GM12891 (cell line): ENCODE measurements at regions not wholly inside any gene's neighbourhood (a gene's known extent, or its start where the extent isn't known, plus 50 kb on each side); places are given as distances from the start of the nearest gene placed in this dataset.

Source experiments
- DNase-seq: peaks from one replicate; pipeline ENCODE4 v3.0.0; 2011; ENCODE audit warnings: low spot score; ENCODE audit not compliant: insufficient read length
- FAIRE-seq: peaks from 2 replicates; lab custom pipeline; 2011; peaks lifted over from hg19 to GRCh38; lab: Jason Lieb, UNC
- PAX5 ChIP-seq: IDR thresholded peaks from 2 replicates; pipeline ENCODE4 v1.6.1; 2011; ENCODE audit warnings: low read length, moderate library complexity, mild to moderate bottlenecking; ENCODE audit not compliant: insufficient read depth, severe bottlenecking
- POLR2A ChIP-seq: IDR thresholded peaks from 2 replicates; pipeline ENCODE4 v1.6.1; 2011; ENCODE audit warnings: low read depth, low read length, control low read depth
- POLR2AphosphoS5 ChIP-seq: IDR thresholded peaks from 2 replicates; pipeline ENCODE4 v1.6.1; 2011; ENCODE audit warnings: low read depth, low read length, control low read depth
- POU2F2 ChIP-seq: IDR thresholded peaks from 2 replicates; pipeline ENCODE4 v1.6.1; 2011; ENCODE audit warnings: low read depth, mild to moderate bottlenecking, control low read depth, low read length, moderate library complexity
- SPI1 ChIP-seq: IDR thresholded peaks from 2 replicates; pipeline ENCODE4 v1.6.1; 2011; ENCODE audit warnings: low read depth, low read length, control low read depth
- TAF1 ChIP-seq: IDR thresholded peaks from 2 replicates; pipeline ENCODE4 v1.6.1; 2011; ENCODE audit warnings: low read depth, low read length, control low read depth

- no peak for TF ChIP-seq PAX5
- TF ChIP-seq TAF1, result no peak
- TF ChIP-seq POU2F2, result no peak
- no peak for TF ChIP-seq POLR2A
- TF ChIP-seq SPI1, result no peak
- TF ChIP-seq POLR2AphosphoS5, result no peak
- no peak for FAIRE-seq
- no peak for DNase-seq
Measured at GRCh38 chr2:164203131-164203530, 418.2 kb downstream of the GRB14 start.

GRCh38 chr2:164198256-164198655 lies 423.0 kb downstream of the GRB14 start:
- no peak for DNase-seq
- no peak for TF ChIP-seq POLR2AphosphoS5
- no peak for TF ChIP-seq SPI1
- no peak for TF ChIP-seq PAX5
- TF ChIP-seq POLR2A, result no peak
- no peak for TF ChIP-seq TAF1
- TF ChIP-seq POU2F2, result no peak

DNA sequence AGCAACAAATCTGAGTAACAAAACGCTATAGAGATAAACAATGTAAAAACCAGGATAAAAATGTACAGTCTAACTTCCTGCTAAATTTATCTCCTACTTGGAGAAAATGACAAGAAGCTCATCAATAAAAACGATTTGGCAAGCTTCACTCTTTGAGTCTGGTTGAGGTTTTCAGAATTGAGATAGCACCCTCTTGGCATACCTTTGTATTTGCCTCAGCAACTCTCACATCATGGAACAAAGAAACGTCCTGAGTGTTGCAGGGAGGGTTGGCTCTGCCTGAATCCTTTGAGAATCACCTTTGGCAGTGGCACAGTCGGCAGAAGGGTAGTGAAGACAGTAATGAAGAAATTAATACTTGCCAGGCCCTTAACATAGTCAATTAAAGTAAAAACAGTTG lies 430.6 kb downstream of the GRB14 start:
- TF ChIP-seq SPI1 (no peak), POLR2A (no peak), POU2F2 (no peak), POLR2AphosphoS5 (no peak), PAX5 (no peak), TAF1 (no peak)
- DNase-seq (no peak), FAIRE-seq (no peak)

More at GRCh38 chr2:164198256-164198655, 423.0 kb downstream of the GRB14 start:
- no peak for FAIRE-seq

DNA sequence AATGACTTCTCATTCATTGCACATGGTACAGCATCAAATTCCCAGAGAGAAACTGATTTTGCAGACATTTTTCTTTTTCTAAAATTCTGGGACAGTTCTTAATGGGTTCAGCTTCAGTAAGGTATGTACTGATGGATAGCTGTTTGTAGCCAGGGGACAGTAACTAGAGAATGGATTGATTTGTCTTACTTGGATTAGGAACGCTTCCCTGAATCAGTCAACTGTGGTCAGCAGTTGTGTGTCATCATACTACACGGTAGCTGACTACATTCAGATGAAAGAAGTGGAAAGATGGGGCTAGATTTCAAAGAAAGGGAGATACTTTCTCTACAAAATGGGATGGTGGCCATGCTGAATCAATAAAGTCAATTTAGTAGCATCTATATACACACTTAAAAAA lies 431.4 kb downstream of the GRB14 start:
- TF ChIP-seq POLR2A, result no peak
- no peak for TF ChIP-seq SPI1
- TF ChIP-seq POLR2AphosphoS5, result no peak
- TF ChIP-seq POU2F2, result no peak
- TF ChIP-seq TAF1, result no peak
- no peak for TF ChIP-seq PAX5
- DNase-seq (no peak), FAIRE-seq (no peak)

GRCh38 chr2:164187121-164187520 lies 434.2 kb downstream of the GRB14 start:
- FAIRE-seq (no peak), DNase-seq (no peak)
- TF ChIP-seq SPI1, result no peak
- TF ChIP-seq PAX5, result no peak
- TF ChIP-seq TAF1, result no peak
- no peak for TF ChIP-seq POLR2AphosphoS5
- no peak for TF ChIP-seq POU2F2
- no peak for TF ChIP-seq POLR2A

- DNase-seq (no peak), FAIRE-seq (no peak)
Measured at GRCh38 chr2:164186591-164186990, 434.7 kb downstream of the GRB14 start.

DNA sequence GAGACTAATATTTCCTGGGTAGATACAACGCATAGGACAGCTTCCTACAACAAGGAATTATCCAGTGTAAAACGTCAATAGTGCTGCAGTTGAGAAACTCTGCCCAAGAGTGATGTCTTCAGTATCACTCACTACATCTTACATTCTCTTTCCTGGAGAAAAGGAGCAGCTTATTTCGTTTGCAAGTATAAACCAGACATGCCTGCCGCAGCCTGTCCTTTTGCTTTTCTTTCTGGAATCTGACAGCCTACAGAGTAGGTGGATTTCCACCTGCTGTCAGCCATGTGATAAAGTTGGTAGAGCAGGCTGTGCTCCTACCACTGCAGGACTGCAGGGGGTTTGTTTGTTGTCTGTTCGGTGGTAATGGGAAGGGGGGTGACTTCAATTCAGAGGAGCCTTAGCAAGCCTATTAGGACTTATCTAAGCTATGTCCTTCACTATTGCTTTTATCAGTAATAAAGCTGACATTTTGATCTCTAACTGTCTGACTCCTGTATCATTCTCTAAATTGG lies 439.1 kb downstream of the GRB14 start:
- DNase-seq, result no peak
- FAIRE-seq, result no peak
- no peak for TF ChIP-seq POLR2AphosphoS5
- TF ChIP-seq PAX5, result no peak
- no peak for TF ChIP-seq POLR2A
- no peak for TF ChIP-seq SPI1
- TF ChIP-seq TAF1, result no peak
- TF ChIP-seq POU2F2, result no peak

More at GRCh38 chr2:164186591-164186990, 434.7 kb downstream of the GRB14 start:
- TF ChIP-seq SPI1 (no peak), POLR2A (no peak), PAX5 (no peak), POLR2AphosphoS5 (no peak), TAF1 (no peak), POU2F2 (no peak)

- TF ChIP-seq TAF1 (no peak), POLR2AphosphoS5 (no peak), SPI1 (no peak), POLR2A (no peak), POU2F2 (no peak), PAX5 (no peak)
- DNase-seq (no peak), FAIRE-seq (no peak)
Measured at GRCh38 chr2:164178835-164179465, 442.3 kb downstream of the GRB14 start.

DNA sequence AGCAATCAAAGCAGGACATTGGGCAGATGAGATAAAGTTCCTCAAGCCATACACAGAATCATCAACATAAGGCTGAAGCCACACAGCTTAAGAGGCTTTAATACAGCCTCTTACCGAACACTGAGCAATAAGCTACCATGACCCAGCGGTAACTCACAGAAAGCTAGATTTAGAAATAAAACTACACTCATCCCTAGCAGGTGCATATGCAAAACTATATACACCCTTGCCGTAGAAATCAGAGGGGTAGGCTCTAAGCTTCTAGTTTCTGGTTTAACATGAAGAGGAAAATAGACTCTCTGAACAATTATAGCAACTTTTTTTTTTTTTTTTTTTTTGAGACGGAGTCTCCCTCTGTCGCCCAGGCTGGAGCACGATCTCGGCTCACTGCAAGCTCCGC lies 428.8 kb upstream of the FIGN start:
- FAIRE-seq, result no peak

GRCh38 chr2:164155558-164155957 lies 419.8 kb upstream of the FIGN start:
- FAIRE-seq (no peak), DNase-seq (no peak)
- no peak for TF ChIP-seq POU2F2
- no peak for TF ChIP-seq POLR2A
- TF ChIP-seq PAX5, result no peak
- TF ChIP-seq SPI1, result no peak
- TF ChIP-seq TAF1, result no peak
- no peak for TF ChIP-seq POLR2AphosphoS5

More for the DNA sequence above, 428.8 kb upstream of the FIGN start:
- no peak for TF ChIP-seq SPI1
- TF ChIP-seq POLR2A, result no peak
- TF ChIP-seq POLR2AphosphoS5, result no peak
- TF ChIP-seq PAX5, result no peak
- TF ChIP-seq POU2F2, result no peak
- TF ChIP-seq TAF1, result no peak
- no peak for DNase-seq

DNA sequence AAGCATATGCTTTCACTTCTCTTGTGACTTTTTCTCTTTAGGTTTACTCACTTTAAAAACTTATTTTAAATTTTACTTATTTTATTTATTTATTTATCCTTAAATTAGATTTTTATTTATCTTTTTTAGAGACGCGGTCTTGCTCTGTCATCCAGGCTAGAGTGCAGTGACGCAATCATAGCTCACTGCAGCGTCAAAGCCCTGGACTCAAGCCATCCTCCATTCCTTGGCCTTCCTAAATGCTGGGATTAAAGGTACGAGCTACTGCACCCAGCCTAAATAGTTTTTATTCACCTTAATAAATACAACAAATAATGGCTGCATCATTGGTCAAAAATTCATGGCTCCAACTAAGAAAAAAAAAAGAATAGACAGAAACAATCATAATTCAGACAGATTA lies 415.7 kb upstream of the FIGN start:
- DNase-seq (no peak), FAIRE-seq (no peak)
- TF ChIP-seq POLR2A, result no peak
- TF ChIP-seq POLR2AphosphoS5, result no peak
- TF ChIP-seq TAF1, result no peak
- TF ChIP-seq PAX5, result no peak
- no peak for TF ChIP-seq POU2F2
- no peak for TF ChIP-seq SPI1
